GM12878 (cell line): ENCODE measurements at regions not wholly inside any gene's neighbourhood (a gene's known extent, or its start where the extent isn't known, plus 50 kb on each side); places are given as distances from the start of the nearest gene placed in this dataset.

Experiments
- ATF7 ChIP-seq: fragments of 450-650 bp; IDR thresholded peaks from 2 replicates; pipeline ENCODE4 v1.6.1; 2016; ENCODE audit warnings: low read depth, mild to moderate bottlenecking
- BRCA1 ChIP-seq: IDR thresholded peaks from 2 replicates; pipeline ENCODE4 v1.6.1; 2011; ENCODE audit warnings: low read depth, low read length, improper control_type of control experiment
- CBX3 ChIP-seq: fragments of 200-600 bp; sonication (generic); IDR thresholded peaks from 2 replicates; pipeline ENCODE4 v1.6.1; 2016; ENCODE audit warnings: low read depth, borderline replicate concordance
- CHD4 ChIP-seq: fragments of 200-600 bp; sonication (generic); IDR thresholded peaks from 2 replicates; pipeline ENCODE4 v1.6.1; 2016; ENCODE audit warnings: mild to moderate bottlenecking
- DPF2 ChIP-seq: fragments of 450-650 bp; IDR thresholded peaks from 2 replicates; pipeline ENCODE4 v1.6.1; 2017; ENCODE audit warnings: mild to moderate bottlenecking
- EED ChIP-seq: sonication (generic); IDR thresholded peaks from 2 replicates; pipeline ENCODE4 v1.6.1; 2016; ENCODE audit warnings: antibody characterized with exemption, low read depth
- GABPA ChIP-seq: IDR thresholded peaks from 2 replicates; pipeline ENCODE4 v1.6.1; 2014; ENCODE audit warnings: antibody characterized with exemption, low read depth, mild to moderate bottlenecking, inconsistent platforms
- IKZF2 ChIP-seq, 2 experiments: fragments of 450-650 bp; IDR thresholded peaks; 2 replicates each; pipeline ENCODE4 v1.6.1; 2017; ENCODE audit warnings: mild to moderate bottlenecking in 2 of 2, moderate library complexity in 2 of 2
- JUND ChIP-seq: IDR thresholded peaks from 2 replicates; pipeline ENCODE4 v1.6.1; 2012; ENCODE audit warnings: low read depth, mild to moderate bottlenecking, low read length, improper control_type of control experiment, moderate library complexity
- MYB ChIP-seq: fragments of 150-350 bp; IDR thresholded peaks from 2 replicates; pipeline ENCODE4 v1.6.1; 2014; ENCODE audit warnings: mild to moderate bottlenecking, low read depth, low read length, borderline replicate concordance
- NFIC ChIP-seq: IDR thresholded peaks from 2 replicates; pipeline ENCODE4 v1.6.1; 2012; ENCODE audit warnings: low read depth, mild to moderate bottlenecking, inconsistent platforms, low read length, moderate library complexity
- NR2C1 ChIP-seq: fragments of 450-650 bp; IDR thresholded peaks from 2 replicates; pipeline ENCODE4 v1.6.1; 2017; ENCODE audit warnings: antibody characterized with exemption, mild to moderate bottlenecking, moderate library complexity
- RAD21 ChIP-seq: IDR thresholded peaks from 2 replicates; pipeline ENCODE4 v1.6.1; 2011; ENCODE audit warnings: mild to moderate bottlenecking, low read depth, low read length, moderate library complexity; ENCODE audit not compliant: insufficient read depth
- RB1 ChIP-seq: fragments of 450-650 bp; formaldehyde crosslinking; IDR thresholded peaks from 2 replicates; pipeline ENCODE4 v1.6.1; 2017; ENCODE audit warnings: mild to moderate bottlenecking, borderline replicate concordance
- SIN3A ChIP-seq: IDR thresholded peaks from 2 replicates; pipeline ENCODE4 v1.6.1; 2012; ENCODE audit warnings: low read depth, low read length, improper control_type of control experiment
- SMAD1 ChIP-seq: fragments of 450-650 bp; IDR thresholded peaks from 2 replicates; pipeline ENCODE4 v1.6.1; 2018; ENCODE audit warnings: mild to moderate bottlenecking, low read depth; ENCODE audit not compliant: partially characterized antibody
- SMARCA5 ChIP-seq: fragments of 450-650 bp; IDR thresholded peaks from 2 replicates; pipeline ENCODE4 v1.6.1; 2017; ENCODE audit warnings: mild to moderate bottlenecking
- STAT3 ChIP-seq: IDR thresholded peaks from 2 replicates; pipeline ENCODE4 v1.6.1; 2011; ENCODE audit warnings: low read depth, low read length, improper control_type of control experiment
- TAF1 ChIP-seq: IDR thresholded peaks from 2 replicates; pipeline ENCODE4 v1.6.1; 2011; ENCODE audit warnings: mild to moderate bottlenecking, low read depth, low read length, borderline replicate concordance
- USF1 ChIP-seq: IDR thresholded peaks from 2 replicates; pipeline ENCODE4 v1.6.1; 2011; ENCODE audit warnings: borderline replicate concordance, low read depth, mild to moderate bottlenecking, moderate library complexity, mixed read lengths, low read length; ENCODE audit not compliant: insufficient read depth; ENCODE audit errors: extremely low read length
- ZBED1 ChIP-seq: IDR thresholded peaks from 2 replicates; pipeline ENCODE4 v1.6.1; 2016; ENCODE audit warnings: borderline replicate concordance
- ZNF274 ChIP-seq: IDR thresholded peaks from one replicate; pipeline ENCODE4 v1.8.0; 2011; ENCODE audit not compliant: insufficient read length, insufficient read depth
- TF ChIP-seq, protein P1 (sequence below): IDR thresholded peaks from 2 replicates; pipeline ENCODE4 v1.6.1; 2011; ENCODE audit warnings: mild to moderate bottlenecking, low read depth, low read length, moderate library complexity; ENCODE audit not compliant: insufficient replicate concordance
- TF ChIP-seq, protein P2 (sequence below): fragments of 450-650 bp; formaldehyde crosslinking; IDR thresholded peaks from 2 replicates; pipeline ENCODE4 v1.4.0; 2020; ENCODE audit warnings: mild to moderate bottlenecking, moderate library complexity

DNA sequence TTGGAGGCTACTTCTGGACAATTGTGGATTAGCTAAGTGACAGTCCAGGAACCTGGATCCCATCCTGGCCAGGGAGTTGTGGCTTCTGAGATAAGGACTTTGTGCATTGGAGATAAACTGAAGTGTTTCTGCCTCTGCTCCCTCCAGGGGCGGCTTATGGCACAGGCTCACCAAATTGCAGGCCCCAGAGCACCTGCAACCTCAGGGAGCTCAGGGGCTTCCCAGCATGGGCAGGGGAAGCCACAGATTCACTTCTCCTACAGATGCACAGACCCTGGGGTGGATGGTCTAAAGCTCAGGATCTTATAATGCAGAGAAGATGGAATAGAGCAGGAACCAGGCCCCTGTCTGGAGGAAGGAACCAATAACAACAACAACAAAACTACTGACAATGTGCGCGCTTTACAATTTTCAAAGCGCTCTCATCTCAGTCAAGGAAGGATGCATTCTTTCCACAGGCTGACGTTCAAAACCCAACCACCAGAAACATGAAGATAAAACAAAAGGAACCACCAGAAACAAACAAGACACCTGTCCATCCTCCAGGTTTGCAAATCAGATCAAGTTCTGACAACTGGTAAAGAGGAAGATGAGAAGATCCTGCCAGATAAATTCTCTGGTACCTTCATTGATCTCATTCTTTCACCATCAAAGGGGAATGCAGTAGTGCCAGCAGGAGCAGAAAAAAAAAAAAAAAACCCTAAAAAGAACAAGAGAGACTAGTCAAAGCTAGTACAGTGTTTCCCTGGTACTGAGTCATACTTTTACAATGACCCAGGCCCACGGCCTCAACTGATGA lies 121.0 kb upstream of the IRF2BP2 start (continued):
- no peak for TF ChIP-seq SMARCA5
- TF ChIP-seq RAD21 = peak; percentile 46; the same call in 1 of the 2 replicates
- TF ChIP-seq NFIC = no peak
- TF ChIP-seq NR2C1 = no peak
- TF ChIP-seq ZBED1 = 0 out of 2 replicates have a peak, but pooled peaks have one; percentile 81
- TF ChIP-seq MYB = no peak
- TF ChIP-seq CBX3 = no peak
- no peak for TF ChIP-seq GABPA
- TF ChIP-seq SIN3A = no peak
- TF ChIP-seq ZNF274 = no peak
- TF ChIP-seq RB1 = no peak
- TF ChIP-seq, protein P1, sequence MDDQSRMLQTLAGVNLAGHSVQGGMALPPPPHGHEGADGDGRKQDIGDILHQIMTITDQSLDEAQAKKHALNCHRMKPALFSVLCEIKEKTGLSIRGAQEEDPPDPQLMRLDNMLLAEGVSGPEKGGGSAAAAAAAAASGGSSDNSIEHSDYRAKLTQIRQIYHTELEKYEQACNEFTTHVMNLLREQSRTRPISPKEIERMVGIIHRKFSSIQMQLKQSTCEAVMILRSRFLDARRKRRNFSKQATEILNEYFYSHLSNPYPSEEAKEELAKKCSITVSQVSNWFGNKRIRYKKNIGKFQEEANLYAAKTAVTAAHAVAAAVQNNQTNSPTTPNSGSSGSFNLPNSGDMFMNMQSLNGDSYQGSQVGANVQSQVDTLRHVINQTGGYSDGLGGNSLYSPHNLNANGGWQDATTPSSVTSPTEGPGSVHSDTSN = no peak
- TF ChIP-seq STAT3 = no peak
- TF ChIP-seq, protein P2, sequence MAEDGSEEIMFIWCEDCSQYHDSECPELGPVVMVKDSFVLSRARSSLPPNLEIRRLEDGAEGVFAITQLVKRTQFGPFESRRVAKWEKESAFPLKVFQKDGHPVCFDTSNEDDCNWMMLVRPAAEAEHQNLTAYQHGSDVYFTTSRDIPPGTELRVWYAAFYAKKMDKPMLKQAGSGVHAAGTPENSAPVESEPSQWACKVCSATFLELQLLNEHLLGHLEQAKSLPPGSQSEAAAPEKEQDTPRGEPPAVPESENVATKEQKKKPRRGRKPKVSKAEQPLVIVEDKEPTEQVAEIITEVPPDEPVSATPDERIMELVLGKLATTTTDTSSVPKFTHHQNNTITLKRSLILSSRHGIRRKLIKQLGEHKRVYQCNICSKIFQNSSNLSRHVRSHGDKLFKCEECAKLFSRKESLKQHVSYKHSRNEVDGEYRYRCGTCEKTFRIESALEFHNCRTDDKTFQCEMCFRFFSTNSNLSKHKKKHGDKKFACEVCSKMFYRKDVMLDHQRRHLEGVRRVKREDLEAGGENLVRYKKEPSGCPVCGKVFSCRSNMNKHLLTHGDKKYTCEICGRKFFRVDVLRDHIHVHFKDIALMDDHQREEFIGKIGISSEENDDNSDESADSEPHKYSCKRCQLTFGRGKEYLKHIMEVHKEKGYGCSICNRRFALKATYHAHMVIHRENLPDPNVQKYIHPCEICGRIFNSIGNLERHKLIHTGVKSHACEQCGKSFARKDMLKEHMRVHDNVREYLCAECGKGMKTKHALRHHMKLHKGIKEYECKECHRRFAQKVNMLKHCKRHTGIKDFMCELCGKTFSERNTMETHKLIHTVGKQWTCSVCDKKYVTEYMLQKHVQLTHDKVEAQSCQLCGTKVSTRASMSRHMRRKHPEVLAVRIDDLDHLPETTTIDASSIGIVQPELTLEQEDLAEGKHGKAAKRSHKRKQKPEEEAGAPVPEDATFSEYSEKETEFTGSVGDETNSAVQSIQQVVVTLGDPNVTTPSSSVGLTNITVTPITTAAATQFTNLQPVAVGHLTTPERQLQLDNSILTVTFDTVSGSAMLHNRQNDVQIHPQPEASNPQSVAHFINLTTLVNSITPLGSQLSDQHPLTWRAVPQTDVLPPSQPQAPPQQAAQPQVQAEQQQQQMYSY = no peak
- no peak for TF ChIP-seq SMAD1
- peak; percentile 80 for TF ChIP-seq ATF7
- 0 out of 2 replicates have a peak, but pooled peaks have one; percentile 44 for TF ChIP-seq JUND
- peak; percentile 70 for TF ChIP-seq EED
- TF ChIP-seq USF1 = no peak
- TF ChIP-seq TAF1 = no peak
- peak; percentile 15; the same call in 1 of the 2 replicates for TF ChIP-seq DPF2
- TF ChIP-seq BRCA1 = no peak
- peak; percentile 68 to 72 for TF ChIP-seq IKZF2 (IDR thresholded peaks at IDR 0.05)
- no peak for TF ChIP-seq CHD4
